SK-N-SH (cell line): ENCODE measurements at regions not wholly inside any gene's neighbourhood (a gene's known extent, or its start where the extent isn't known, plus 50 kb on each side); places are given as distances from the start of the nearest gene placed in this dataset.

ENCODE experiments used
- CTCF ChIA-PET: fragments of 300-600, 350-600 bp; formaldehyde crosslinking; extraction: SDS; loops from one replicate; lab custom pipeline; 2021; lab: Yijun Ruan, JAX
- POLR2A ChIA-PET: fragments of 350-600 bp; sonication (Branson Sonifier 250); formaldehyde crosslinking; extraction: SDS; loops from one replicate; lab custom pipeline; 2020; ENCODE audit warnings: antibody characterized with exemption, inconsistent platforms; lab: Yijun Ruan, JAX
- DNase-seq: peaks from one replicate; pipeline ENCODE4 v3.0.0; 2012
- H2AFZ ChIP-seq: fragments of 200-600 bp; sonication (generic); 2 replicates; pipeline ENCODE4 v1.8.1; 2016; ENCODE audit warnings: antibody characterized with exemption, mild to moderate bottlenecking, low read depth
- H3F3A ChIP-seq: fragments of 200-600 bp; sonication (generic); replicated peaks from 2 replicates; pipeline ENCODE3; 2016; ENCODE audit warnings: antibody characterized with exemption, mild to moderate bottlenecking; ENCODE audit not compliant: insufficient read depth
- H3K27ac ChIP-seq, 2 experiments: fragments of 200-500 bp in 1 of 2; fragments of 200-600 bp in 1 of 2; sonication (Bioruptor generic) in 1 of 2; sonication (generic), shearing (Covaris generic) in 1 of 2; 2 replicates each; pipeline versions ENCODE4 v1.5.1 to v1.6.1; 2014 to 2016; ENCODE audit warnings: low read depth in 2 of 2, inconsistent platforms in 1 of 2, low read length in 1 of 2, mild to moderate bottlenecking in 1 of 2, mixed read lengths in 1 of 2
- H3K27me3 ChIP-seq: fragments of 200-600 bp; sonication (generic), shearing (Covaris generic); 2 replicates; pipeline ENCODE4 v1.6.1; 2016; ENCODE audit warnings: mixed run types; ENCODE audit not compliant: insufficient read depth
- H3K36me3 ChIP-seq, 2 experiments: fragments of 200-500 bp in 1 of 2; fragments of 200-600 bp in 1 of 2; sonication (Bioruptor generic) in 1 of 2; sonication (generic) in 1 of 2; replicated peaks in 1 of 2; 2 replicates each; pipeline versions ENCODE3 to v1.5.1; 2014 to 2016; ENCODE audit warnings: low read length in 1 of 2, mild to moderate bottlenecking in 1 of 2; ENCODE audit not compliant: insufficient read depth in 2 of 2, control insufficient read depth in 1 of 2
- H3K4me1 ChIP-seq, 2 experiments: fragments of 200-500 bp in 1 of 2; fragments of 200-600 bp in 1 of 2; sonication (Bioruptor generic) in 1 of 2; sonication (generic), shearing (Covaris generic) in 1 of 2; 2 replicates each; pipeline versions ENCODE4 v1.5.1 to v1.6.1; 2014 to 2016; ENCODE audit warnings: low read depth in 1 of 2, low read length in 1 of 2, mixed run types in 1 of 2; ENCODE audit not compliant: insufficient read depth in 2 of 2, control insufficient read depth in 1 of 2
- H3K4me2 ChIP-seq: fragments of 200-600 bp; sonication (generic), shearing (Covaris generic); 2 replicates; pipeline ENCODE4 v1.6.1; 2017; ENCODE audit warnings: mixed run types
- H3K4me3 ChIP-seq, 2 experiments: fragments of 200-500 bp in 1 of 2; fragments of 200-600 bp in 1 of 2; sonication (Bioruptor generic) in 1 of 2; sonication (generic), shearing (Covaris generic) in 1 of 2; 2 replicates each; pipeline versions ENCODE4 v1.5.1 to v1.8.1; 2014 to 2016; ENCODE audit warnings: low read depth in 2 of 2, inconsistent platforms in 1 of 2, low read length in 1 of 2, mild to moderate bottlenecking in 1 of 2, mixed read lengths in 1 of 2, moderate library complexity in 1 of 2
- H3K79me2 ChIP-seq: fragments of 200-600 bp; sonication (generic); 2 replicates; pipeline ENCODE4 v1.8.1; 2017; ENCODE audit warnings: mild to moderate bottlenecking; ENCODE audit not compliant: insufficient read depth
- H3K9ac ChIP-seq: fragments of 200-600 bp; sonication (generic); 2 replicates; pipeline ENCODE4 v1.6.1; 2017; ENCODE audit warnings: mixed run types
- H3K9me2 ChIP-seq: fragments of 200-600 bp; sonication (generic); 2 replicates; pipeline ENCODE4 v1.6.1; 2017; ENCODE audit warnings: mixed run types
- H3K9me3 ChIP-seq: fragments of 200-600 bp; sonication (generic); 2 replicates; pipeline ENCODE4 v1.6.1; 2017; ENCODE audit warnings: mixed run types, mild to moderate bottlenecking, moderate library complexity
- H4K20me1 ChIP-seq: fragments of 200-600 bp; sonication (generic); 2 replicates; pipeline ENCODE4 v1.6.1; 2017; ENCODE audit warnings: mild to moderate bottlenecking, mixed run types; ENCODE audit not compliant: insufficient read depth
- CHD2 ChIP-seq: fragments of 150-350 bp; IDR thresholded peaks from 2 replicates; pipeline ENCODE4 v1.6.1; 2018; ENCODE audit warnings: low read length; ENCODE audit not compliant: partially characterized antibody
- EP300 ChIP-seq, 2 experiments: IDR thresholded peaks; 2 replicates each; pipeline versions ENCODE4 v1.4.0 to v1.6.1; 2012; ENCODE audit warnings: borderline replicate concordance in 1 of 2, low read depth in 1 of 2, low read length in 1 of 2
- FOSL2 ChIP-seq: IDR thresholded peaks from 2 replicates; pipeline ENCODE4 v1.4.0; 2012; ENCODE audit warnings: low read depth, mild to moderate bottlenecking, moderate library complexity, borderline replicate concordance
- FOXM1 ChIP-seq: IDR thresholded peaks from 2 replicates; pipeline ENCODE4 v1.4.0; 2012; ENCODE audit warnings: low read depth, mild to moderate bottlenecking
- MEF2A ChIP-seq: IDR thresholded peaks from 2 replicates; pipeline ENCODE4 v1.4.0; 2012; ENCODE audit warnings: low read depth, borderline replicate concordance
- NRF1 ChIP-seq: IDR thresholded peaks from 2 replicates; pipeline ENCODE4 v1.6.1; 2012; ENCODE audit warnings: low read depth, mild to moderate bottlenecking, low read length
- RCOR1 ChIP-seq: fragments of 150-350 bp; IDR thresholded peaks from 2 replicates; pipeline ENCODE4 v1.6.1; 2017; ENCODE audit warnings: antibody characterized with exemption, low read length
- RFX5 ChIP-seq: IDR thresholded peaks from 2 replicates; pipeline ENCODE4 v1.6.1; 2012; ENCODE audit warnings: mild to moderate bottlenecking, improper control_type of control experiment, low read length
- TAF1 ChIP-seq: IDR thresholded peaks from 2 replicates; pipeline ENCODE4 v1.6.1; 2012; ENCODE audit warnings: low read depth, mild to moderate bottlenecking, low read length, moderate library complexity, borderline replicate concordance
- TCF12 ChIP-seq: IDR thresholded peaks from 2 replicates; pipeline ENCODE4 v1.4.0; 2012
- TEAD4 ChIP-seq: IDR thresholded peaks from 2 replicates; pipeline ENCODE4 v1.4.0; 2012; ENCODE audit warnings: mild to moderate bottlenecking, borderline replicate concordance; ENCODE audit not compliant: insufficient read depth
- WGBS: methylation state at CpG from one replicate; pipeline ENCODE4 v1.1.6; 2017; ENCODE audit warnings: low lambda C conversion rate; 5-methylcytosine and 5-hydroxymethylcytosine counted together
- TF ChIP-seq, protein P1 (sequence below): IDR thresholded peaks from 2 replicates; pipeline ENCODE4 v1.4.0; 2012; ENCODE audit warnings: low read depth
- TF ChIP-seq, protein P2 (sequence below): IDR thresholded peaks from 2 replicates; pipeline ENCODE4 v1.6.1; 2012; ENCODE audit warnings: mild to moderate bottlenecking, low read depth, low read length, moderate library complexity
- TF ChIP-seq, protein P3 (sequence below): IDR thresholded peaks from 2 replicates; pipeline ENCODE4 v1.4.0; 2012; ENCODE audit warnings: low read depth, borderline replicate concordance
- TF ChIP-seq, protein P4 (sequence below): fragments of 150-350 bp; IDR thresholded peaks from 2 replicates; pipeline ENCODE4 v1.6.1; 2016; ENCODE audit warnings: mild to moderate bottlenecking, low read depth, low read length

DNA sequence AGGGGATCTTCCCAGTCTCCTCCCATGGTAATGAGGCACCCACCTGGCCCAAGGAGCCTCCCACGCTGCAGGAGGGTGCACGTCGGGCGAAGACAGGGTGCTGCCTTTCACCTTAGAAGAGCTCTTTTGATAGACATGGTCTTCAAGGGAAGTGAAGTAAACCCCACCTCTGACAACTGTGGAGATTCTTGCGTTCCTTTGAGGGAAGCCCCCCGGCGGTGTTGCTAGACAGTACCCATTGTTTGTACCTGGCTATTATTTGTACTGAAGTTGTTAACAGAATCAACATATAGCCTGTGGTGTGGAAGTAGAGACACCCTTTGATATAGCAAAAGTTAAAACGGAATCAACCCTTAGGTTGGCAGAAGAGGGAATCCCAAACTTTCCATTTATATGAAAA lies 648.0 kb downstream of the GALR1 start:
- WGBS: 12% methylated on average over 6 of the region's 8 CpGs
- Histone ChIP-seq H2AFZ (no peak overlapping the region), H3K27me3 (no peaks in the 10 kb centered on the region; the same call in 1 of the 2 replicates), H3K4me2 (no peak overlapping the region), H3K4me1 (no peaks in the 10 kb centered on the region; a peak in 1 of 4 replicates), H3K9me3 (no peaks in the 10 kb centered on the region), H3F3A (no peaks in the 10 kb centered on the region), H3K4me3 (no peak overlapping the region), H3K9me2 (no peaks in the 10 kb centered on the region), H3K9ac (no peak overlapping the region), H4K20me1 (no peaks in the 10 kb centered on the region), H3K27ac (no peak overlapping the region), H3K36me3 (no peaks in the 10 kb centered on the region), H3K79me2 (no peaks in the 10 kb centered on the region)
- ChIA-PET POLR2A (no interaction called here), CTCF (interaction anchor here (4.1 kb wide), 1 partner anchor 20 kb away, joined by 26 read pairs; no protein-coding TSS in a partner anchor)
- TF ChIP-seq RFX5 (no peak), NRF1 (no peak), FOXM1 (no peak), TEAD4 (no peak), EP300 (IDR thresholded peaks at IDR 0.05; ENCODE audit: borderline replicate concordance in 1 of 2, low read depth in 1 of 2, low read length in 1 of 2) (no peak), RCOR1 (no peak), TAF1 (no peak), CHD2 (no peak), TCF12 (no peak), FOSL2 (no peak), MEF2A (no peak)
- TF ChIP-seq, protein P1, sequence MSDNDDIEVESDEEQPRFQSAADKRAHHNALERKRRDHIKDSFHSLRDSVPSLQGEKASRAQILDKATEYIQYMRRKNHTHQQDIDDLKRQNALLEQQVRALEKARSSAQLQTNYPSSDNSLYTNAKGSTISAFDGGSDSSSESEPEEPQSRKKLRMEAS: no peak
- TF ChIP-seq, protein P2, sequence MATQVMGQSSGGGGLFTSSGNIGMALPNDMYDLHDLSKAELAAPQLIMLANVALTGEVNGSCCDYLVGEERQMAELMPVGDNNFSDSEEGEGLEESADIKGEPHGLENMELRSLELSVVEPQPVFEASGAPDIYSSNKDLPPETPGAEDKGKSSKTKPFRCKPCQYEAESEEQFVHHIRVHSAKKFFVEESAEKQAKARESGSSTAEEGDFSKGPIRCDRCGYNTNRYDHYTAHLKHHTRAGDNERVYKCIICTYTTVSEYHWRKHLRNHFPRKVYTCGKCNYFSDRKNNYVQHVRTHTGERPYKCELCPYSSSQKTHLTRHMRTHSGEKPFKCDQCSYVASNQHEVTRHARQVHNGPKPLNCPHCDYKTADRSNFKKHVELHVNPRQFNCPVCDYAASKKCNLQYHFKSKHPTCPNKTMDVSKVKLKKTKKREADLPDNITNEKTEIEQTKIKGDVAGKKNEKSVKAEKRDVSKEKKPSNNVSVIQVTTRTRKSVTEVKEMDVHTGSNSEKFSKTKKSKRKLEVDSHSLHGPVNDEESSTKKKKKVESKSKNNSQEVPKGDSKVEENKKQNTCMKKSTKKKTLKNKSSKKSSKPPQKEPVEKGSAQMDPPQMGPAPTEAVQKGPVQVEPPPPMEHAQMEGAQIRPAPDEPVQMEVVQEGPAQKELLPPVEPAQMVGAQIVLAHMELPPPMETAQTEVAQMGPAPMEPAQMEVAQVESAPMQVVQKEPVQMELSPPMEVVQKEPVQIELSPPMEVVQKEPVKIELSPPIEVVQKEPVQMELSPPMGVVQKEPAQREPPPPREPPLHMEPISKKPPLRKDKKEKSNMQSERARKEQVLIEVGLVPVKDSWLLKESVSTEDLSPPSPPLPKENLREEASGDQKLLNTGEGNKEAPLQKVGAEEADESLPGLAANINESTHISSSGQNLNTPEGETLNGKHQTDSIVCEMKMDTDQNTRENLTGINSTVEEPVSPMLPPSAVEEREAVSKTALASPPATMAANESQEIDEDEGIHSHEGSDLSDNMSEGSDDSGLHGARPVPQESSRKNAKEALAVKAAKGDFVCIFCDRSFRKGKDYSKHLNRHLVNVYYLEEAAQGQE: no peak
- TF ChIP-seq, protein P3, sequence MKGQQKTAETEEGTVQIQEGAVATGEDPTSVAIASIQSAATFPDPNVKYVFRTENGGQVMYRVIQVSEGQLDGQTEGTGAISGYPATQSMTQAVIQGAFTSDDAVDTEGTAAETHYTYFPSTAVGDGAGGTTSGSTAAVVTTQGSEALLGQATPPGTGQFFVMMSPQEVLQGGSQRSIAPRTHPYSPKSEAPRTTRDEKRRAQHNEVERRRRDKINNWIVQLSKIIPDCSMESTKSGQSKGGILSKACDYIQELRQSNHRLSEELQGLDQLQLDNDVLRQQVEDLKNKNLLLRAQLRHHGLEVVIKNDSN: no peak
- TF ChIP-seq, protein P4, sequence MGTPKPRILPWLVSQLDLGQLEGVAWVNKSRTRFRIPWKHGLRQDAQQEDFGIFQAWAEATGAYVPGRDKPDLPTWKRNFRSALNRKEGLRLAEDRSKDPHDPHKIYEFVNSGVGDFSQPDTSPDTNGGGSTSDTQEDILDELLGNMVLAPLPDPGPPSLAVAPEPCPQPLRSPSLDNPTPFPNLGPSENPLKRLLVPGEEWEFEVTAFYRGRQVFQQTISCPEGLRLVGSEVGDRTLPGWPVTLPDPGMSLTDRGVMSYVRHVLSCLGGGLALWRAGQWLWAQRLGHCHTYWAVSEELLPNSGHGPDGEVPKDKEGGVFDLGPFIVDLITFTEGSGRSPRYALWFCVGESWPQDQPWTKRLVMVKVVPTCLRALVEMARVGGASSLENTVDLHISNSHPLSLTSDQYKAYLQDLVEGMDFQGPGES: no peak
- no peak for DNase-seq
